ENCODE measurements at regions not wholly inside any gene's neighbourhood (a gene's known extent, or its start where the extent isn't known, plus 50 kb on each side); places are given as distances from the start of the nearest gene placed in this dataset.

DNA sequence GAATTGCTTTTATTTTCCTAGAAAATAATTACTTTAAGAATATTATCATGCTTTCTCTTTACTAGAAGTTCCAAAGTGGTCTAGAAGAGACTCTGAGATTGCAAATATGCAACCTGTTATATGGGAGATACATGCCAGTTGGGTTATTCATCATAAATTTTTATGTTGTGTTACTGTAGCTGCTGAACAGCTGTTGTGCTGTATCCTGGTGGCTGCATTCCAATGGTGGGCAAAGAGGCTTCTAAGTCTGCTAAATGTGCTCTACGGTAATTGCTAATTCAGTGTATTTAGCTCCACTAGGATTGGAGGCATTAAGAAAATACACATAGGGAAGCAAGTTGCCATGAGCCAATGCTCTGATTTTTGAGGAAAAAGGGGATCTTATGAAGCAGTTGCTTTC, 409.0 kb downstream of the TUSC7 start:
- H3K27ac Mint-ChIP-seq: no peak overlapping the region
- H3K4me3 Mint-ChIP-seq: no peak overlapping the region
- POLR2A ChIA-PET: no interaction called here
- intact Hi-C loops (cut with micrococcal nuclease): no loop called here
- no peaks in the 10 kb centered on the region for H3K27me3 Mint-ChIP-seq
- no peaks in the 10 kb centered on the region for H3K9me3 Mint-ChIP-seq
- CTCF ChIA-PET: no interaction called here
- DNase-seq (no peak), ATAC-seq (ENCODE audit: low read depth) (no peak)
- no peaks in the 10 kb centered on the region for H3K36me3 Mint-ChIP-seq (ENCODE audit: low read depth)
- TF ChIP-seq CTCF (IDR thresholded peaks at IDR 0.05): no peak
- H3K4me1 Mint-ChIP-seq: no peaks in the 10 kb centered on the region

DNA sequence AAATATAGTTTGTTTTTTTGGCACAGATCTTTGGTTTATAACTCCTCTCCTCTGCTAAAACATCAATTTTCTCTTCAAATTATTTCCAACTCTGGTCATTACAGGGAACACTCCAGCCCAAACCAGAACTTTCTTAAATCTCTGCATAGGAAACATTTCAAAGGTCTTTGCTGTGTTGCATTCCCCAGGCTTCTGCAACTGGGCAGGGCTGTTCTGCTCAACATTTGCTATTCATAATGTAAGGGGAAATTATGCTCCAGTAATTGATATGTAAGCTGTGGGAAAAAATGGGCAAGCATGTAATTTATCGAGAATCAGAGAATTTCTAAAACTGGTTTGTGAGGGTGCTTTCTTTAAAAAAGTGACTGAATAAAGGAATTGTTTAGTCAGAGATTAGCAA, 410.4 kb downstream of the TUSC7 start:
- no peak for ATAC-seq (ENCODE audit: low read depth)
- Mint-ChIP-seq H3K4me3 (no peak overlapping the region), H3K36me3 (ENCODE audit: low read depth) (no peaks in the 10 kb centered on the region), H3K27me3 (no peaks in the 10 kb centered on the region), H3K27ac (no peak overlapping the region), H3K4me1 (no peaks in the 10 kb centered on the region), H3K9me3 (no peaks in the 10 kb centered on the region)
- ChIA-PET CTCF (no interaction called here), POLR2A (no interaction called here)
- no peak for DNase-seq
- intact Hi-C loops (cut with micrococcal nuclease): no loop called here
- no peak for TF ChIP-seq CTCF (IDR thresholded peaks at IDR 0.05)

DNA sequence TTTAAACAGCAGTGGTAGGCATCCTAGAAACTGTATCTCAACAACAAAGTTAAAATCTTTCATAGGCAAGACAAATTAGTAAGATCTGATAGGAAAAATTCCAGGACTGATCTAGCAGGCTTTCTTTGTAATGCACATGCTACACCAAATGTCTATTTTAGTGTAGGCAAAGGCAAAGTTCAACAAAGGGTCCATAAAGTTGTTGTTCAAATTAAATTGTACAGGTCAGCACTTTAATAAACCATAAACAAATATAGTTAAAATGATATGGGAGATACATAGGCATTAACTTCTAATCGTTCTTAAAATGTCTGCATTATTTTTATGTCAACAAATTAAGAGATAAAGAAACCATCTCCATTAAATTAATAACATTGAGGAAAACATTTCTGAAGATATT, 413.0 kb downstream of the TUSC7 start:
- Mint-ChIP-seq H3K27me3 (no peaks in the 10 kb centered on the region), H3K9me3 (no peaks in the 10 kb centered on the region)

GRCh38 chr3:117126460-117126859, 416.9 kb downstream of the TUSC7 start:
- no peak overlapping the region for H3K4me3 Mint-ChIP-seq
- no peaks in the 10 kb centered on the region for H3K36me3 Mint-ChIP-seq (ENCODE audit: low read depth)
- no peak for ATAC-seq (ENCODE audit: low read depth)
- no peak for DNase-seq
- no peaks in the 10 kb centered on the region for H3K27me3 Mint-ChIP-seq
- H3K27ac Mint-ChIP-seq: no peak overlapping the region
- ChIA-PET CTCF (no interaction called here), POLR2A (no interaction called here)
- no peaks in the 10 kb centered on the region for H3K9me3 Mint-ChIP-seq
- no peak for TF ChIP-seq CTCF (IDR thresholded peaks at IDR 0.05)
- intact Hi-C loops (cut with micrococcal nuclease): no loop called here
- no peaks in the 10 kb centered on the region for H3K4me1 Mint-ChIP-seq

More for the DNA sequence above, 413.0 kb downstream of the TUSC7 start:
- Mint-ChIP-seq H3K4me1 (no peaks in the 10 kb centered on the region), H3K27ac (no peak overlapping the region), H3K36me3 (ENCODE audit: low read depth) (no peaks in the 10 kb centered on the region), H3K4me3 (no peak overlapping the region)
- CTCF ChIA-PET: no interaction called here
- POLR2A ChIA-PET: no interaction called here
- no peak for TF ChIP-seq CTCF (IDR thresholded peaks at IDR 0.05)
- intact Hi-C loops (cut with micrococcal nuclease): no loop called here
- DNase-seq (no peak), ATAC-seq (ENCODE audit: low read depth) (no peak)

GRCh38 chr3:117126946-117127546, 417.5 kb downstream of the TUSC7 start:
- no peak overlapping the region for H3K27ac Mint-ChIP-seq

More at GRCh38 chr3:117126946-117127546, 417.5 kb downstream of the TUSC7 start:
- Mint-ChIP-seq H3K36me3 (ENCODE audit: low read depth) (no peaks in the 10 kb centered on the region), H3K9me3 (no peaks in the 10 kb centered on the region), H3K27me3 (no peaks in the 10 kb centered on the region), H3K4me1 (no peaks in the 10 kb centered on the region), H3K4me3 (no peak overlapping the region)
- intact Hi-C loops (cut with micrococcal nuclease): no loop called here
- TF ChIP-seq CTCF (IDR thresholded peaks at IDR 0.05): no peak
- no peak for DNase-seq
- ChIA-PET CTCF (no interaction called here), POLR2A (no interaction called here)
- no peak for ATAC-seq (ENCODE audit: low read depth)
